ENCODE measurements at regions not wholly inside any gene's neighbourhood (a gene's known extent, or its start where the extent isn't known, plus 50 kb on each side); places are given as distances from the start of the nearest gene placed in this dataset.

DNA sequence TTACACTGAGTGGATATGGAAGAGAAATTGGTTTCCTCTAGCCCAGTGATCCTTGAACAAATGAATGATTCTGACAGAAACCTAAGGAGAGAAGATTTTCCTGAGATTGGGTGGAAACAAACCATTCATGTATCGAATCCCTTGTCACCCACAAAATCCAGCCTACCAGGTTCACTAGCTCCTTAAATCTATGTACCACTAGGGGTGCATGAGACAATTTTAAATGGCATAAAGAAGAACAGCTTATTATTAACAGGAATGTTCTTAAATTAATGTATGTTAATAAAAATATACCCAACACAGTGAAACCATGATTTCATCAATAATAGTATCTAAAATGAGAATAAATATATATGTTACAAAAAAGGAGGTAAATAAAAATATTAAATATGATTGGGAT is 118.4 kb upstream of the LNX1 start:
- no TSS peak for BruUV-seq (replicated peaks)
- H3K4me2 ChIP-seq (ENCODE audit: low read length) = no peak overlapping the region
- intact Hi-C loops (cut with micrococcal nuclease) = loop anchor here (10.0 kb wide), 2 partner anchors 165 to 355 kb away; partner anchors contain the start of gene CHIC2
- ChIA-PET POLR2A (ENCODE audit: unreplicated experiment) (no interaction called here), CTCF (interaction anchor here (0.6 to 1.2 kb wide), 5 partner anchors 14 to 524 kb away, joined by 3 to 10 read pairs (median 5); no protein-coding TSS in a partner anchor)
- no peaks in the 10 kb centered on the region for H3K9me2 ChIP-seq (replicated peaks; ENCODE audit: low read length)
- H3K9ac ChIP-seq (ENCODE audit: low read length) = no peak overlapping the region
- no peaks in the 10 kb centered on the region for H3F3A ChIP-seq (ENCODE audit: low read length, unreplicated experiment)
- TF ChIP-seq, protein P1, sequence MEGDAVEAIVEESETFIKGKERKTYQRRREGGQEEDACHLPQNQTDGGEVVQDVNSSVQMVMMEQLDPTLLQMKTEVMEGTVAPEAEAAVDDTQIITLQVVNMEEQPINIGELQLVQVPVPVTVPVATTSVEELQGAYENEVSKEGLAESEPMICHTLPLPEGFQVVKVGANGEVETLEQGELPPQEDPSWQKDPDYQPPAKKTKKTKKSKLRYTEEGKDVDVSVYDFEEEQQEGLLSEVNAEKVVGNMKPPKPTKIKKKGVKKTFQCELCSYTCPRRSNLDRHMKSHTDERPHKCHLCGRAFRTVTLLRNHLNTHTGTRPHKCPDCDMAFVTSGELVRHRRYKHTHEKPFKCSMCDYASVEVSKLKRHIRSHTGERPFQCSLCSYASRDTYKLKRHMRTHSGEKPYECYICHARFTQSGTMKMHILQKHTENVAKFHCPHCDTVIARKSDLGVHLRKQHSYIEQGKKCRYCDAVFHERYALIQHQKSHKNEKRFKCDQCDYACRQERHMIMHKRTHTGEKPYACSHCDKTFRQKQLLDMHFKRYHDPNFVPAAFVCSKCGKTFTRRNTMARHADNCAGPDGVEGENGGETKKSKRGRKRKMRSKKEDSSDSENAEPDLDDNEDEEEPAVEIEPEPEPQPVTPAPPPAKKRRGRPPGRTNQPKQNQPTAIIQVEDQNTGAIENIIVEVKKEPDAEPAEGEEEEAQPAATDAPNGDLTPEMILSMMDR (conservative IDR thresholded peaks at IDR 0.05; ENCODE audit: low read depth, low read length) = peak; percentile 42
- no peak for TF ChIP-seq EZH2 (IDR thresholded peaks at IDR 0.05; ENCODE audit: low read length, unreplicated experiment)
- no peaks in the 10 kb centered on the region for H3K36me3 ChIP-seq (ENCODE audit: low read depth, low read length)
- no peak overlapping the region for H3K27ac ChIP-seq (ENCODE audit: low read length)
- H3K4me1 ChIP-seq (ENCODE audit: insufficient read depth, low read length) = peaks cover 15% of the 10 kb centered on the region
- no peaks in the 10 kb centered on the region for H4K20me1 ChIP-seq (ENCODE audit: low read length)
- DNase-seq (peak; percentile 10), ATAC-seq (peak; percentile 9; the same call in 1 of the 2 replicates)
- no peak overlapping the region for H2AFZ ChIP-seq (ENCODE audit: low read length)
- H3K27me3 ChIP-seq (ENCODE audit: low read length) = no peaks in the 10 kb centered on the region
- H3K79me2 ChIP-seq (ENCODE audit: low read length) = no peaks in the 10 kb centered on the region
- no peaks in the 10 kb centered on the region for H3K9me3 ChIP-seq (ENCODE audit: low read length)
- H3K4me3 ChIP-seq (ENCODE audit: low read length) = no peak overlapping the region

DNA sequence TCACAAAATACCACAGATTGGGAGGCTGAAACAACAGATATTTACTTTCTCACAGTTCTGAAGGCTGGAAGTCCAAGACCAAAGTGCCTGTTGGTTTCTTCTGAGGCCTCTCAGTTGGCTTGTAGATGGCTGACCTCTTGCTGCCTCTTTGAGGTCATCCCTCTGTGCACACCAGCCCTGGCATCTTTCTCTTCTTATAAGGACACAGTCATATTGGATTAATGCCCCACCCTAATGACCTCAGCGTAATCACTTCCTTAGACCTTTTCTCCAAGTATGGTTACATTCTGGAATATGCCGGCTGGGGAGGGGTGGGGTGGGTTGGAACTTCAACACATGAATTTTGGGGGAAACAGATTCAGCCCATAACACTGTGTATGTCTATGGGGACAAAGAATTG is 116.2 kb upstream of the LNX1 start:
- no peak overlapping the region for H2AFZ ChIP-seq (ENCODE audit: low read length)
- BruUV-seq (replicated peaks) = no TSS peak
- no peak for DNase-seq
- H3K9me2 ChIP-seq (replicated peaks; ENCODE audit: low read length) = no peaks in the 10 kb centered on the region
- H3K4me2 ChIP-seq (ENCODE audit: low read length) = no peak overlapping the region
- H3K27ac ChIP-seq (ENCODE audit: low read length) = no peak overlapping the region
- no peak for ATAC-seq
- intact Hi-C loops (cut with micrococcal nuclease) = loop anchor here (1.0 to 10.0 kb wide), 5 partner anchors 73 to 527 kb away; partner anchors contain the start of gene CHIC2
- no peak overlapping the region for H3K9ac ChIP-seq (ENCODE audit: low read length)
- H3K36me3 ChIP-seq (ENCODE audit: low read depth, low read length) = no peaks in the 10 kb centered on the region
- H3K4me3 ChIP-seq (ENCODE audit: low read length) = no peak overlapping the region
- TF ChIP-seq, protein P1 (conservative IDR thresholded peaks at IDR 0.05; ENCODE audit: low read depth, low read length) = no peak
- TF ChIP-seq EZH2phosphoT487 (IDR thresholded peaks at IDR 0.05; ENCODE audit: borderline replicate concordance, low read length) (no peak), EZH2 (IDR thresholded peaks at IDR 0.05; ENCODE audit: low read length, unreplicated experiment) (no peak)
- no peaks in the 10 kb centered on the region for H3K9me3 ChIP-seq (ENCODE audit: low read length)
- POLR2A ChIA-PET (ENCODE audit: unreplicated experiment) = no interaction called here
- no peaks in the 10 kb centered on the region for H3K79me2 ChIP-seq (ENCODE audit: low read length)
- peaks cover 28% of the 10 kb centered on the region for H3K4me1 ChIP-seq (ENCODE audit: insufficient read depth, low read length)
- H3K27me3 ChIP-seq (ENCODE audit: low read length) = no peaks in the 10 kb centered on the region
- no peaks in the 10 kb centered on the region for H3F3A ChIP-seq (ENCODE audit: low read length, unreplicated experiment)
- CTCF ChIA-PET = interaction anchor here (0.6 to 2.1 kb wide), 3 partner anchors 201 to 527 kb away, joined by 3 to 9 read pairs (median 8); no protein-coding TSS in a partner anchor
- H4K20me1 ChIP-seq (ENCODE audit: low read length) = no peaks in the 10 kb centered on the region

GRCh38 chr4:53706422-53707032 is 115.2 kb upstream of the LNX1 start:
- Histone ChIP-seq H2AFZ (ENCODE audit: low read length) (0 out of 2 replicates have a peak overlapping the region, but pooled peaks have one; percentile 10), H3K79me2 (ENCODE audit: low read length) (no peaks in the 10 kb centered on the region), H3K36me3 (ENCODE audit: low read depth, low read length) (no peaks in the 10 kb centered on the region), H3K9ac (ENCODE audit: low read length) (no peak overlapping the region), H3K4me3 (ENCODE audit: low read length) (no peak overlapping the region), H3F3A (ENCODE audit: low read length, unreplicated experiment) (no peaks in the 10 kb centered on the region), H4K20me1 (ENCODE audit: low read length) (no peaks in the 10 kb centered on the region), H3K9me3 (ENCODE audit: low read length) (no peaks in the 10 kb centered on the region), H3K4me1 (ENCODE audit: insufficient read depth, low read length) (peaks cover 34% of the 10 kb centered on the region), H3K27ac (ENCODE audit: low read length) (no peak overlapping the region), H3K9me2 (replicated peaks; ENCODE audit: low read length) (no peaks in the 10 kb centered on the region), H3K27me3 (ENCODE audit: low read length) (no peaks in the 10 kb centered on the region), H3K4me2 (ENCODE audit: low read length) (no peak overlapping the region)
- POLR2A ChIA-PET (ENCODE audit: unreplicated experiment) = interaction anchor here (0.7 kb wide), 1 partner anchor 75 kb away, joined by 4 read pairs; no protein-coding TSS in a partner anchor
- intact Hi-C loops (cut with micrococcal nuclease) = loop anchor here (1.0 to 10.0 kb wide), 6 partner anchors 74 to 528 kb away; partner anchors contain the start of gene CHIC2
- CTCF ChIA-PET = interaction anchor here (0.6 to 2.1 kb wide), 17 partner anchors 18 to 528 kb away, joined by 3 to 9 read pairs (median 3); no protein-coding TSS in a partner anchor
- TF ChIP-seq, protein P1 (conservative IDR thresholded peaks at IDR 0.05; ENCODE audit: low read depth, low read length) = peak; percentile 92
- no peak for TF ChIP-seq EZH2phosphoT487 (IDR thresholded peaks at IDR 0.05; ENCODE audit: borderline replicate concordance, low read length)
- no peak for TF ChIP-seq EZH2 (IDR thresholded peaks at IDR 0.05; ENCODE audit: low read length, unreplicated experiment)
- no TSS peak for BruUV-seq (replicated peaks)
- peak; percentile 25 for ATAC-seq
- DNase-seq = peak; percentile 87
